H1 (cell line): ENCODE measurements at regions not wholly inside any gene's neighbourhood (a gene's known extent, or its start where the extent isn't known, plus 50 kb on each side); places are given as distances from the start of the nearest gene placed in this dataset.

Source experiments
- BRCA1 ChIP-seq: IDR thresholded peaks from 2 replicates; pipeline ENCODE4 v1.6.1; 2012; ENCODE audit warnings: low read depth, low read length, improper control_type of control experiment
- EGR1 ChIP-seq: IDR thresholded peaks from 2 replicates; pipeline ENCODE4 v1.6.1; 2011; ENCODE audit warnings: low read depth, low read length, borderline replicate concordance
- FOSL1 ChIP-seq: IDR thresholded peaks from 2 replicates; pipeline ENCODE4 v1.6.1; 2011; ENCODE audit warnings: mild to moderate bottlenecking, low read depth, low read length, moderate library complexity; ENCODE audit not compliant: insufficient read depth
- HDAC2 ChIP-seq, 2 experiments: fragments of 300-600 bp in 1 of 2; sonication (generic) in 1 of 2; IDR thresholded peaks; 2 replicates each; pipeline ENCODE4 v1.6.1; 2011 to 2012; ENCODE audit warnings: low read depth in 2 of 2, low read length in 2 of 2, mild to moderate bottlenecking in 2 of 2, moderate library complexity in 2 of 2, borderline replicate concordance in 1 of 2, inconsistent platforms in 1 of 2
- RAD21 ChIP-seq, 2 experiments: IDR thresholded peaks in 1 of 2; conservative IDR thresholded peaks in 1 of 2; 2 replicates each; pipeline ENCODE4 v1.6.1; 2011; ENCODE audit warnings: low read depth in 2 of 2, low read length in 2 of 2, improper control_type of control experiment in 1 of 2, inconsistent platforms in 1 of 2, mild to moderate bottlenecking in 1 of 2, moderate library complexity in 1 of 2
- RNF2 ChIP-seq: fragments of 200-900, 300-1000 bp; sonication (generic); IDR thresholded peaks from 2 replicates; pipeline ENCODE4 v1.7.1; 2016; ENCODE audit warnings: borderline replicate concordance, low read depth, mild to moderate bottlenecking, antibody characterized with exemption, low read length; ENCODE audit not compliant: poor library complexity, severe bottlenecking; ENCODE audit errors: missing control alignments
- YY1 ChIP-seq: IDR thresholded peaks from 2 replicates; pipeline ENCODE4 v1.6.1; 2011; ENCODE audit warnings: low read depth, mild to moderate bottlenecking, low read length

DNA sequence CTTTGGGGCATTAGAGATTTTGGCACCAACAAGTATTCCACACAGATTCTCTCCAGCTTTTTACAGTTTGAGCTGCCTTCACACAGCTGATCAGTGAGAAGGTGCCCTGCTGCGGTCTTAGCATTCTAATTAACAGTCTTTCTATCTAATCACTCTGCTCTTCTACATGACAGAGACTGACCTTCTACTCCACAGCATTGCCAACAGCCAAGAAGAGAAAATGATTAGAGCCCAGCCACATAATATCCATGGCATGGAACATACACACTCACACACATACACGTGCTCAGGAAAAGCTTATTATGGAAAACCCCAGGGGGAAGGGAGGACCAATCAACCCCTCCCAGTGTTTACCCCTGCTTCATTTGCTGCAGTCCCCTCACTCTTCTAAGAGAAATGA, 76.1 kb upstream of the PPP2R3A start (continued):
- TF ChIP-seq YY1 (no peak), HDAC2 (IDR thresholded peaks at IDR 0.05; ENCODE audit: borderline replicate concordance in 1 of 2, low read depth in 2 of 2, low read length in 2 of 2) (no peak), RAD21 (IDR thresholded peaks at IDR 0.05 in 1 of 2, conservative IDR thresholded peaks at IDR 0.05 in 1 of 2; ENCODE audit: low read depth in 2 of 2, low read length in 2 of 2) (no peak), BRCA1 (no peak), RNF2 (no peak), EGR1 (no peak), FOSL1 (no peak)
